Adipocyte (in vitro differentiated cells): ENCODE measurements at regions not wholly inside any gene's neighbourhood (a gene's known extent, or its start where the extent isn't known, plus 50 kb on each side); places are given as distances from the start of the nearest gene placed in this dataset.

Experiments
- DNase-seq: peaks from one replicate; pipeline ENCODE4 v3.0.0-alpha.2; 2015; ENCODE audit warnings: low read depth
- H3K27me3 ChIP-seq: replicated peaks from 2 replicates; pipeline ENCODE4 v1.7.0; 2013; ENCODE audit warnings: mild to moderate bottlenecking, low read length, moderate library complexity; ENCODE audit not compliant: control insufficient read depth, insufficient read depth
- H3K36me3 ChIP-seq: 2 replicates; pipeline ENCODE4 v1.7.0; 2013; ENCODE audit warnings: low read length, mild to moderate bottlenecking, moderate library complexity; ENCODE audit not compliant: control insufficient read depth, insufficient read depth, severe bottlenecking
- H3K4me1 ChIP-seq: 2 replicates; pipeline ENCODE4 v1.7.0; 2013; ENCODE audit warnings: mild to moderate bottlenecking, low read length, moderate library complexity; ENCODE audit not compliant: control insufficient read depth, insufficient read depth
- H3K4me3 ChIP-seq: 2 replicates; pipeline ENCODE4 v1.7.0; 2013; ENCODE audit warnings: mild to moderate bottlenecking, low read length, moderate library complexity
- H3K9ac ChIP-seq: 2 replicates; pipeline ENCODE4 v1.7.0; 2013; ENCODE audit warnings: mild to moderate bottlenecking, low read length, moderate library complexity
- H3K9me3 ChIP-seq: 2 replicates; pipeline ENCODE4 v1.7.0; 2013; ENCODE audit warnings: mild to moderate bottlenecking, low read length, moderate library complexity; ENCODE audit not compliant: control insufficient read depth

GRCh38 chr12:115020091-115020490, 336.1 kb upstream of the TBX3 start:
- H3K4me1 ChIP-seq: peaks cover 6% of the 10 kb centered on the region
- H3K27me3 ChIP-seq: no peaks in the 10 kb centered on the region
- DNase-seq: no peak
- no peaks in the 10 kb centered on the region for H3K36me3 ChIP-seq
- H3K9me3 ChIP-seq: peaks cover 17% of the 10 kb centered on the region
- H3K9ac ChIP-seq: no peak overlapping the region
- no peak overlapping the region for H3K4me3 ChIP-seq

DNA sequence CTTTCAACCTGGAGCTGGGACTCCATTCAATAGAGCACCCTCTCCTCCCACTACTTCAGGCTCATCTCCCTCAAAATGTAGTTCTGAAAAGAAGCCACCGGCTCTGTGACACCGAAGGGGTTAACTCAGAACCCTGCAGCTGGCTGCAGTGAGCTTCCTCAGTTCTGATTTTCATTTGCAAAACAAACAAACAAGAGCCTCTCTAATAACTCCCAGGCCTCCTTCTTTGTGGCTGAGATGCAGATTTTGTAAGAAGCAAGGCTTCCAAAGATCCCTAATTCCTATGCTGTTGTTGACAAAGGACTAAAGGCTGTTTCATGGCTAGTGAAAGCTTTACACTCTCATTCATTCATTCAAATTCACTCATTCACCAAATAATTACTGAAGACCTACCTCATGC, 333.4 kb upstream of the TBX3 start:
- Histone ChIP-seq H3K9me3 (peaks cover 17% of the 10 kb centered on the region), H3K4me3 (no peak overlapping the region), H3K27me3 (no peaks in the 10 kb centered on the region), H3K36me3 (no peaks in the 10 kb centered on the region), H3K9ac (no peak overlapping the region), H3K4me1 (no peaks in the 10 kb centered on the region)
- peak; percentile 53 for DNase-seq

DNA sequence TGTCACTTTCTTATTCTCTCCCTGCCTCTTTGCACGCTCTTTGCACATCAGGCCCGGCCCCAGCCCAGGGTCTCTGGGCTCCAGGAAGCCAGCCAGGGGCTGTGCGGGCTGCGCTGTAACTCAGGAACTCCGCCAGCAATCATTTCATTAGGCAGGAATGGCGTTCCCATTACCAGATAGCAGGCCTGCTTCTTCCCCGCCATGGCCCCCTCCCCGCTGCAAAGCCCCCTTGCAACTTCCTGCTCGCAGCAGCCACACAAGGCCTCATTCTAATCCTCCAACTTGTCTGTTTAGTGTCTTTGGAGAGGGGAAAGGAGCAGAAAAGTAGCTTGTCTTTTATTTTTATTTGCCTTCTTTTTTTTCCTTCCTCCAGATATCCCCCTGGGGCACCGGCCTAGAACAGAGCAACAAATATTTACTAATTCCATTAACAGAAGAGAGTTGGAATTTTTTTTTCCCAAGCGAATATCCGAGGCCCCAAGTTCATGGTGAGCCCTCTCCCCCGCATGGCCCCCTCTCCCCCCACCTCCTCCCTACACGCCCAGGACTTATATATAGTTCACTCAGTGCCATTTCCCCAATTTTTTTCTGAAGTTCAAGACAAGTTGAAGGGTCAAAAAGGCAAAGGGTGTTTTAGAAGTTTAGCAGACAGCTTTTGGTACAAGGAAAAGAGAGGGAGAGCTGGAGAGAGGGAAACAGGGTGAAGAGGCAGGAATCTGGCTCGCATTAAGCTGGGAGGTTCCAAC, 329.4 kb upstream of the TBX3 start:
- Histone ChIP-seq H3K36me3 (no peaks in the 10 kb centered on the region), H3K9ac (no peak overlapping the region), H3K4me3 (no peak overlapping the region), H3K27me3 (no peaks in the 10 kb centered on the region), H3K4me1 (no peaks in the 10 kb centered on the region), H3K9me3 (peaks cover 19% of the 10 kb centered on the region)
- no peak for DNase-seq

GRCh38 chr12:115012861-115013235, 328.9 kb upstream of the TBX3 start:
- no peak for DNase-seq

DNA sequence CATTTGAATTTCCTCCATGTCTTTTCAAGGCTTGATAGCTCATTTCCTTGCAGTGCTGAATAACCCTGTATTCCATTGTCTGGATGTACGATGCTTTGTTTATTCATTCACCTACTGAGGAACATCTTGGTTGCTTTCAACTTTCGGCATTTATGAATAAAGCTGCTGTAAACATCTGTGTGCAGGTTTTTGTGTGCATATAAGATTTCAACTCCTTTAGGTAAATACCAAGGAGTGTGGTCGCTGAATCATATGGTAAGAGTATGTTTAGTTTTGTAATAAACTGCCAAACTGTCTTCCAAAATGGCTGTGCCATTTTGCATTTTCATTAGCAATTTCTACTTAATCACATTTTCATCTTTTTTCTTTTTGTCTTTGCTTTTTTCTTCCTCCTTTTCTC, 327.7 kb upstream of the TBX3 start:
- Histone ChIP-seq H3K4me3 (no peak overlapping the region), H3K4me1 (no peaks in the 10 kb centered on the region), H3K9me3 (peaks cover 15% of the 10 kb centered on the region), H3K27me3 (no peaks in the 10 kb centered on the region), H3K36me3 (no peaks in the 10 kb centered on the region), H3K9ac (no peak overlapping the region)
- no peak for DNase-seq

More at GRCh38 chr12:115012861-115013235, 328.9 kb upstream of the TBX3 start:
- H3K27me3 ChIP-seq: no peaks in the 10 kb centered on the region
- peaks cover 15% of the 10 kb centered on the region for H3K9me3 ChIP-seq
- no peak overlapping the region for H3K4me3 ChIP-seq
- H3K9ac ChIP-seq: no peak overlapping the region
- H3K36me3 ChIP-seq: no peaks in the 10 kb centered on the region
- H3K4me1 ChIP-seq: no peaks in the 10 kb centered on the region

DNA sequence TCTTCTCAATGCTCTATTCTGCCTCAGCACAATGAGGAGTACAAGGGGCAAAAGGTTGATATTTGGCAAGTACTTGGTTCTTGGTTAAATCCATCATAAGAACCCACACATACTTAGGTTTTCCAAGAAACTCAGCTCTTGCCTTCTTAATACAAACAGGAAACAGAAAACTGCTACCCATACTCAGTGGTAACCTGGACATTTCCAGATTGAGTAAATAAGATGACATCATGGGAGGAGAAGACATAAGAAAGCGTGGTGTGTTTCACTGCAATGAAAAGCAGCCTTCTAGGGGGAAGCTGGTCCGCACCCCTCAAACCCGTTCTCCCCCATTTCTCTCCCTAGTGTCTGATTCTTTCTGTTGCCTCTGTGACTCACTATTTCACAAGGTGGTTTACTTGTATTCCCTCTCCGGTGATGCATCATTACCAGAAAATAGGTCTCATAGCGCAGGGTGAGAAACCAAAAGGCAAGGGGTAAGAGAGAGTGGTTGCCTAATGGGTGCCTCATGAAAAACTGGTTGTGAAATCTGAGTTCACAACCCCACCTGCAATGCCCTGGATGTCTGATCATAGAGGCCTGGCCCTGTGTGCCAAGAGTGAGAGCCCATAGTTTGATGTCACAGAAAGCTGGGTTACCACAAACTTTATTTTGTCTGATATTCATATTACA, 326.5 kb upstream of the TBX3 start:
- DNase-seq: no peak
- Histone ChIP-seq H3K36me3 (no peaks in the 10 kb centered on the region), H3K4me1 (no peaks in the 10 kb centered on the region), H3K4me3 (no peak overlapping the region), H3K27me3 (no peaks in the 10 kb centered on the region), H3K9me3 (peaks cover 15% of the 10 kb centered on the region), H3K9ac (no peak overlapping the region)

- DNase-seq: no peak
- Histone ChIP-seq H3K9me3 (peaks cover 15% of the 10 kb centered on the region), H3K4me1 (no peaks in the 10 kb centered on the region), H3K4me3 (no peak overlapping the region), H3K9ac (no peak overlapping the region), H3K27me3 (no peaks in the 10 kb centered on the region), H3K36me3 (no peaks in the 10 kb centered on the region)
These were observed 325.0 kb upstream of the TBX3 start for GRCh38 chr12:115008929-115009328.

DNA sequence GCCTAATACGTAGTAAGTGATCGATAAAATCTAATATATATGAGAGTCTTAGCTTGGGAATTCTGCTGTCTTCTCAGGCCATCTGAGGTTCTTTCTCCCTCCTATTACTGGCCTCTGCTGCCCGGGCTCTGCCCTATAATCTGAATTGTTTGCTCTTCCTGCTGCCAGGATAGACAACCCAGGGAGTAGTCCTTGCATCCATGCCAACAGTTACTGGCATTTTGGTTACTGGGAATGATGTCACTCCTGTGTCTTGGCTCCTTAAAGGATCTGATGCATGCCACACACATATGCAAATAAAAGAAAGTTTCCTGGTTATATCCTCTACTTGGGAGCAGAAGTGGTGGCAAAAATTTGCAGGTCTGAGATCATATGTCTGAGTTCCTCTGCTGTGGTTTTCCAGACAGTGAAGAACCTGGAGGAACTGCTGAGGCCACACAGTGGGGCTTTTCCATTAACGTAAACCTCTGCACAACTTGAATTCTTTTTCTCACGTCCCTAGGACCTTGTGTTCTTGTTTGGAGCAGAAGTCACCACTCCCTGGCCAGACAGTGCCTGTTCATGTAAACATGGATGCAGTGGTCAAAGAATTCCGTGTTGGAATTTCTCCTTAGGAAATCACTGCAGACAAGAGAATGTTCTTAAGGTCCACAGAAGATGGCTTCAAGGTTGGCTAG, 320.6 kb upstream of the TBX3 start:
- H3K9ac ChIP-seq: no peak overlapping the region
- H3K27me3 ChIP-seq: no peaks in the 10 kb centered on the region
- no peaks in the 10 kb centered on the region for H3K36me3 ChIP-seq
- no peaks in the 10 kb centered on the region for H3K4me1 ChIP-seq
- no peak for DNase-seq
- no peak overlapping the region for H3K4me3 ChIP-seq
- no peaks in the 10 kb centered on the region for H3K9me3 ChIP-seq

DNA sequence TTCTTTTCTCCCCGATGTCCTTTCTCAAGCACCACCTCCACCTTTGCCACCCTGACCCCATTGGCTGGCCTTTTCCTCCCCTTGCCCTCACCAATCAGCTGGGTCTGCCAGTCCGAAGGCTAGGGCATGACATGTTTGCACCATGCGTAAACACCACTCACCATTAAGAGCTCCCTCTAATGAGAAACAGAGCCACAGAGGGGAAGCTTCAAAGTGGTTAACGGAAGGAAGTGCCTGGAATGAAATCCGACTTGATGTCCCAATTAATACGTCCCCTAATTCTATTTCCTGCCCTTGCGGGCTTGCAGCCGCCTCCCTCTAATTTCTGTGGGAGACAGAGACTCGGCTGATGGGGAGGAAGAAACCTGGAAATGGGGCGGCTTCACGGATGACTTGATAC, 318.5 kb upstream of the TBX3 start:
- H3K9me3 ChIP-seq: no peaks in the 10 kb centered on the region

GRCh38 chr12:115001571-115002180, 317.7 kb upstream of the TBX3 start:
- Histone ChIP-seq H3K4me1 (no peaks in the 10 kb centered on the region), H3K4me3 (no peak overlapping the region), H3K9ac (no peak overlapping the region), H3K27me3 (no peaks in the 10 kb centered on the region), H3K9me3 (peaks cover 4% of the 10 kb centered on the region), H3K36me3 (no peaks in the 10 kb centered on the region)
- DNase-seq: no peak

More for the DNA sequence above, 318.5 kb upstream of the TBX3 start:
- no peaks in the 10 kb centered on the region for H3K36me3 ChIP-seq
- no peak for DNase-seq
- H3K27me3 ChIP-seq: no peaks in the 10 kb centered on the region
- H3K4me3 ChIP-seq: no peak overlapping the region
- no peak overlapping the region for H3K9ac ChIP-seq
- H3K4me1 ChIP-seq: no peaks in the 10 kb centered on the region

GRCh38 chr12:115000038-115000437, 316.1 kb upstream of the TBX3 start:
- Histone ChIP-seq H3K9me3 (peaks cover 13% of the 10 kb centered on the region), H3K27me3 (no peaks in the 10 kb centered on the region), H3K4me3 (no peak overlapping the region), H3K9ac (no peak overlapping the region), H3K36me3 (no peaks in the 10 kb centered on the region), H3K4me1 (no peaks in the 10 kb centered on the region)
- no peak for DNase-seq
